Ovary (tissue), 3 donors: ENCODE measurements at regions not wholly inside any gene's neighbourhood (a gene's known extent, or its start where the extent isn't known, plus 50 kb on each side); places are given as distances from the start of the nearest gene placed in this dataset.

Experiments used
- EP300 ChIP-seq: sonication (generic); formaldehyde crosslinking; IDR thresholded peaks from one replicate; pipeline ENCODE4 v1.6.1; 2017; ENCODE audit warnings: antibody characterized with exemption
- POLR2A ChIP-seq: fragments of 450-650 bp; IDR thresholded peaks from one replicate; pipeline ENCODE4 v1.6.1; 2017; ENCODE audit warnings: antibody characterized with exemption, mild to moderate bottlenecking, moderate library complexity
- TF ChIP-seq, protein P1 (sequence below), 3 donors: fragments of 450-650 bp in 2 of 3; fragments of 200-600 bp in 1 of 3; IDR thresholded peaks; one replicate each; pipeline versions ENCODE4 v1.5.1 to v1.8.0; 2016 to 2022; ENCODE audit warnings: antibody characterized with exemption in 3 of 3, mild to moderate bottlenecking in 1 of 3
- donor health status: DM: no; HTN: no; CAD: no.

- TF ChIP-seq EP300 (no peak), POLR2A (no peak)
- TF ChIP-seq, protein P1, sequence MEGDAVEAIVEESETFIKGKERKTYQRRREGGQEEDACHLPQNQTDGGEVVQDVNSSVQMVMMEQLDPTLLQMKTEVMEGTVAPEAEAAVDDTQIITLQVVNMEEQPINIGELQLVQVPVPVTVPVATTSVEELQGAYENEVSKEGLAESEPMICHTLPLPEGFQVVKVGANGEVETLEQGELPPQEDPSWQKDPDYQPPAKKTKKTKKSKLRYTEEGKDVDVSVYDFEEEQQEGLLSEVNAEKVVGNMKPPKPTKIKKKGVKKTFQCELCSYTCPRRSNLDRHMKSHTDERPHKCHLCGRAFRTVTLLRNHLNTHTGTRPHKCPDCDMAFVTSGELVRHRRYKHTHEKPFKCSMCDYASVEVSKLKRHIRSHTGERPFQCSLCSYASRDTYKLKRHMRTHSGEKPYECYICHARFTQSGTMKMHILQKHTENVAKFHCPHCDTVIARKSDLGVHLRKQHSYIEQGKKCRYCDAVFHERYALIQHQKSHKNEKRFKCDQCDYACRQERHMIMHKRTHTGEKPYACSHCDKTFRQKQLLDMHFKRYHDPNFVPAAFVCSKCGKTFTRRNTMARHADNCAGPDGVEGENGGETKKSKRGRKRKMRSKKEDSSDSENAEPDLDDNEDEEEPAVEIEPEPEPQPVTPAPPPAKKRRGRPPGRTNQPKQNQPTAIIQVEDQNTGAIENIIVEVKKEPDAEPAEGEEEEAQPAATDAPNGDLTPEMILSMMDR (IDR thresholded peaks at IDR 0.05) = no peak
Observed at GRCh38 chr7:46871516-46871915, 710.4 kb downstream of the TNS3 start.
